HG03196 (cell line): ENCODE measurements at regions not wholly inside any gene's neighbourhood (a gene's known extent, or its start where the extent isn't known, plus 50 kb on each side); places are given as distances from the start of the nearest gene placed in this dataset.
"Not testable (repeated sequence)": the region's sequence is repeated elsewhere in the genome, so short reads cannot be mapped to it uniquely, and the experiment has no call there.

Source experiments
- ATAC-seq: cut with Tn5 transposase; IDR thresholded peaks from one replicate; pipeline ENCODE4 v1.9.1; 2021; ENCODE audit not compliant: unreplicated experiment

GRCh38 chr20:59490196-59491004, 113.9 kb upstream of the PHACTR3 start:
- not testable (repeated sequence) for ATAC-seq

DNA sequence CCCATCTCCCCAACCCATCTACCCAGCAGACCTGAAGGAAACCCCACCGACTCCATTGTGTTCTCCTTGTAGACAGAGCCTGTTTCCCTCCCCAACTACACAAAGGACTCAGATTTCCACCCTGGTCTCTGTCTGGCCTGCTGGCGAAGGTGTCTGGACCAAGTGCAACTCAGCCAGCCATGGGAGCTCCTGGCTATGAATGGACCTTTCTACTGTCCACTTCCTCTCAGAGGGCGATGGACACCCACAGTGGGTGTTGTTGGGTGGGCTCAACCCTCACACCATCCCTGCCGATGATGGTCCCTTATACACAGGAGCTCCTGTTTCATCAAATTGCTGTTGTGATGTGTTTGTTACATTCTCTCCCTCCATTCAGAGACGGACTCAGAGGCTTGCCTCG, 112.5 kb upstream of the PHACTR3 start:
- ATAC-seq: no peak

DNA sequence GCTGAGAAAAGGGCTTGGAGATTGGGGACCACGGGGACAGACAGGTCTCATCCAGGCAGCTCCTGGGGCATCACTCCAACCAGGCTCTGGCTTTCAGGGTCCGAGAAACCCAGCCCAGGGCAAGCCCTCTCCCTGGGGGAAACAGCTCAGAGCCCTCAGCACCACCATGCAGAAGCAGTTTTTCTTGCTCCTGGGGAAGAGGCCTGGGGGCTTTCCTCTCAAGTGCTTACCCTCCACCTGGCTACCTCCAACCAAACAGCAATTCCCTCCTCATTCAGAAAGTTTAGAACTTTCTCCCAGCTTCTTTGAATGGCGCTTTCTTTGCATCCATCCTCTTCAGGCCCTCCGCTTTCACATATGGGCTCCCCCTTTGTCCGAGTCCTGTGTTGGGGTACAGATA, 110.4 kb upstream of the PHACTR3 start:
- no peak for ATAC-seq

GRCh38 chr20:59495166-59495565, 109.2 kb upstream of the PHACTR3 start:
- no peak for ATAC-seq

DNA sequence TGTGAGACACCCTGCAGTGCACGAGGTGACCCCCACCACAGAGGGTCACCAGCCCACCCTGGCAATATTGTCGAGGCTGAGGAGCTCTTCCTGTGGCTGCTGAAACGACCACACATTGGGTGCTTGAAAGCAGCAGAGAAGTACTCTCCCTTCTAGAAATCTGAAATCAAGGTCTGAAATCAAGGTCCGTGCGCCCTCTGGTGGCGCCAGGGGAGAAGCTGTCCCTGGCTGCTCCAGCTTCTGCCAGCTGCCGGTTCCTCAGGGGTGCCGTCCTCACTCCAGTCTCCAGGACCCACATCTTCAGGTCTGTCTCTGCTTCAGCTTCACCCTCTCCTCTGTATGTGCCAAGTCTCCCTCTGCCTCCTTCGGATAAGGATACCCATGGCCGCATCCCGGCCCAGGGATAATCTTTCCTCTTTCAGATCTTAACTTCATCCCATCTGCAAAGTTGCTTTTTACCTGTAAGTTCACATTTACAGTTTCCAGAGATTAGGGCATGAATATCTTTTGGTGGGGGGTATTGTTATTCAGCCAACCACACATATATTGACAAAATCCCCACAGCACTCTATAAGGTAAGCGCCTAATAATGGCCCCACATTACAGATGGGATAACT, 108.3 kb upstream of the PHACTR3 start:
- ATAC-seq: no peak

DNA sequence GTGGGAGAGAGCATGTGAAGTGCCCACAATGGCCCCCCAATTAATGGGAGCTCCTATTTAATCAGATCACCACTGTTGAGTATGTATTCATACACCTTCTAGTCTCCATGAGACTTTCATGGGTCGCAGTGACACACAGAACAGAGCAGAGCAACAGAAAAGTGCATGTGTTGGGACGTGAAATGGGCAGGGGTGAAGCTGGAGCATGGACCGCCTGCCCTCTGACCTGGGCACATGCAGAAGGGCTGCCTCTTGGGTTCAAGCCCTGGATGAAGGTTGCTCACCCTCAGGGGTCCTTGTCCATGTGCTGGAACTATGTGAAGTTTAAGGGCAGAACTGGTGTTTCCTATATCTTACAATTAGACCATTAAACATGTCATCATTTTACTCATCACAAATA, 106.0 kb upstream of the PHACTR3 start:
- no peak for ATAC-seq

GRCh38 chr20:59499863-59500262, 104.5 kb upstream of the PHACTR3 start:
- no peak for ATAC-seq

GRCh38 chr20:59508729-59509128, 95.6 kb upstream of the PHACTR3 start:
- no peak for ATAC-seq

- ATAC-seq: no peak
Measured at GRCh38 chr20:59512651-59513050, 91.7 kb upstream of the PHACTR3 start.

DNA sequence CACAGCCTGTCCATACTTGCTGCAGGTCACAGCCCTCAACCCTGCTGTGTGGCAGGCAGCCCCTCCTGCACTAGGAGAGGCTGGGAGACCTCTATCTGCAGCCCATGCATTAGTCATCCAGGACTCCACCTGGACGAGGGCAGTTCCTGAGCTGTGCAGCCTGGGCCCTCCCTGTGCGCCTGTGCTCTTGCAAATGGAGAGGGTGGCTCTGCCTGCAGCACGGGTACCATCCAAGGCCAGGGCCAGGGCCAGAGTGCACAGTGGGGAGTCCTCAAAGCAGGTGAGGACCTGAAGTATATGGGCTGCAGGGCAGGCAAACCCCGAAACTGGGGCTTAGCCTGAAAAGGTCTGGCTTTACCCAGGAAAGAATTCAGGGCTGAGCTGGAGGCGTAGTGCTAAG, 89.8 kb upstream of the PHACTR3 start:
- no peak for ATAC-seq

- no peak for ATAC-seq
Measured at GRCh38 chr20:59515013-59515905, 89.1 kb upstream of the PHACTR3 start.

GRCh38 chr20:59515906-59516209, 88.5 kb upstream of the PHACTR3 start:
- ATAC-seq: no peak

DNA sequence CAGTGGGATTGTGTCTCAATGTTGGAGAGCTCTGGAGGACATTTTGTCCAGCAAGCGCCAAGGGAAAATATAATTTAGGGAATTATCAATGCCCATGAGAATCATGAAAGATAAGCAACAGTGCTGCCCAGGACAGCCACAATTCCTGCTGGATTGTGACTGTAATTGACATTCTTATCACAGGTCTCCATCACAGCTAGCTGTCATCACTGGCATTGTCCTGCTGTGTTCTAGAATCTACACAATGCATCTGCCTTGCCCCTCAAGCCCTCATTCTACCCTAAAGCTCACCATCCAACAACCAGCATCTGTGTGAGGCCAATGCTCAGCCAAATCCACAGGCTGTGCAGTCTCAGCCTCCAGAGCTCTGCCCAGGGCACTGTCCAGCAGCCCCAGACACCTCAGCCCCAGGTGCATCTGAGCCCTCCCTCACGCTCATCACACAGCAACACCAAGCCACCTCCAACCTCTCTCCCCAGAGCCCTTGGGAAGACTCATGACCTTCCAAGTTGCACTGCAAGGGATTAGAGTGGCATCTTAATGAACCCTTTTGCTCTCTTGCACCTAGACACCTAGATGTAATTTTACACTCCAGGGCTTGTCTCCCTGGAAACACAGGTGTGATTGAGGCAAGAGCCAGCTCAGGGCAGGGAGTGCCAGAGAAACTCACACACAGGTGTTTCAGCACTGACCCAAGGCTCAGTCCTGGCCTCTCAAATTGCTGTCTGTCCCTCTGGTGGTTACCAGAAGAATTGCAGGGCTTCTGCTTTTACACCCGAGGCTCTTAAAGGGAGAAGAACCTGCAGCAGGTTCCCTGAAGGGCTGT, 85.2 kb upstream of the PHACTR3 start:
- ATAC-seq: peak; percentile 61

DNA sequence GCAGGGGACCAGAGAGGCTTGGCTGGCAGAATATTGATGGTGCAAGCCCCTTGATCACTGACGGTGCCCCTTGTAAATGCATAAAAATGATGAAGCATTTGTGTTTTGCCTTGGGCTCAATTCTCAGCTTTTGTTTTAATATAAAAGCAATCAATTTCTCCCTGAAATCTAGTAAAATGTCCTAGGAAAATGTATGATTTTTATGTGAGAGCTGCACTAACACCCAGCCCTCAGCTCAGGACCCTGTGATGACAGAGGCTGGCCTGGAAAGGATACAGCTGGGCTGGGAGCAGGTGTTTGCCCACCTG, 84.7 kb upstream of the PHACTR3 start:
- no peak for ATAC-seq

DNA sequence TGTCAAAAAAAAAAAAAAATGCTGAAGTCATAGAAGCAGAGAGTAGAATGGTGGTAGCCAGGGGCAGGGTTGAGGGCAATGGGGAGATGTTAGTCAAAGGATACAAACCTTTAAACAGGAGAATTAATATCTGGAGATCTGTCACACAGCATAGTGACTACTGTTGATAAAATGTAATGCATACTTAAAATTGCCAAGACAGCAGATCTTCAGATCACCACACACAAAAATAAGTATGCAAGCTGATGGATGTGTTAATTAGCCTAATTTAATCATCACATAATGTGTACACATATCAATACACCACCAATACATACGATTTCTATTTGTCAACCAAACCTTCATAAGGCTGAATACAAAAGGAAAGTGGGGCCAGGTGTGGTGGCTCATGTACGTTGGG, 83.5 kb upstream of the PHACTR3 start:
- ATAC-seq: no peak

GRCh38 chr20:59525500-59526241, 78.7 kb upstream of the PHACTR3 start:
- no peak for ATAC-seq

- ATAC-seq: no peak
Measured at GRCh38 chr20:59526242-59527225, 77.8 kb upstream of the PHACTR3 start.

DNA sequence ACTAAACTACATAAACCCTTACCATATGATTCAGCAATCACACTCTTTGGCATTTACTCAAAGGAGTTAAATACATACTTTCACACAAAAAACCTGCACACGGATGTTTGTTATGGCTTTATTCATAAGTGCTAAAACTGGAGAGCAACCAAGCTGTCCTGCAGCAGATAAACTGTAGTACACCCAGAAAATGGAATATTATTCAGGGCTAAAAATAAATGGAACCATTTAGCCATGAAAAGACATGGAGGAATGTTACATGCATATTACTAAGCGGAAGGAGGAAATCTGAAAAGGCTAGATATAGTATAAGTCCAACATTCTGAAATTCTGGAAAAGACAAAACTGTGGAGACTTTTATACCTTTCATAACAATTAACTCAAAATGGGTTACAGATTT, 73.6 kb upstream of the PHACTR3 start:
- ATAC-seq: no peak

DNA sequence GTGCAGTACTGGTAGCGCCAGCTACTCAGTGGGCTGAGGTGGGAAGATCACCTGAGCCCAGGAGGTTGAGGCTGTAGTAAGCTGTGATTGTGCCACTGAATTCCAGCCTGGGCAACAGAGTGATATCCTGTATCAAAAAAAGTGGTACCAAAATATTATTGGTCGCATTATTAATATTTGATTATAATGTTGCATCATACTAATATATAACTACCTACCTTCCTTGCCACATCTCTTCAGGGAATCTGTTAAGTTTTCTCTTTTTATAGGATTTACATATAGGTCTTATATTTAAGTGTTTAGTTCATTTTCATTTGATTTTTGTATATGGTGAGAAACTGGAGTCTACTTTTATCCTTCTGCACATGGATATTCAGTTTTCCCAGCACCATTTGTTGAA, 66.3 kb upstream of the PHACTR3 start:
- ATAC-seq: no peak
